ENCODE measurements at regions not wholly inside any gene's neighbourhood (a gene's known extent, or its start where the extent isn't known, plus 50 kb on each side); places are given as distances from the start of the nearest gene placed in this dataset.

DNA sequence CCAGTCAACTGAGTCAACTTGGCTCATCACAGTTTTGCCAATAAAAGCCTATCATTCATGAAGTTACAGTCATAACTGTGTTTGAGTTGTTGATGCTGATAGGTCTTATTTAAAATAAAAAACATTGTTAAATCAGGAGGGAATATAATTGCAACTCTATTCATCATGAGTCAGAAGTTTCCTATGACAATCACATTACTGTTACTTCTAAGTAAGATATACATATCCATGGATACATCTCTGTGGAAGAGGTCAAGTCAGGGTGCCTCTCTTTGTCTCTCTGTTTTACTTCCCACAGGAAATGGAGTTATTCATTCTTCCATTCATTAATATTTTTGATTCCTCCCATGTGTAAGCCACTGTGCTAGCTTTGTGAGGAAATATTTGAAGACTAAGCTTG, 2015.4 kb upstream of the WWC1 start:
- TF ChIP-seq POLR2A (IDR thresholded peaks at IDR 0.05) (no peak), POLR2AphosphoS5 (IDR thresholded peaks at IDR 0.05) (no peak)
- TF ChIP-seq, protein P1, sequence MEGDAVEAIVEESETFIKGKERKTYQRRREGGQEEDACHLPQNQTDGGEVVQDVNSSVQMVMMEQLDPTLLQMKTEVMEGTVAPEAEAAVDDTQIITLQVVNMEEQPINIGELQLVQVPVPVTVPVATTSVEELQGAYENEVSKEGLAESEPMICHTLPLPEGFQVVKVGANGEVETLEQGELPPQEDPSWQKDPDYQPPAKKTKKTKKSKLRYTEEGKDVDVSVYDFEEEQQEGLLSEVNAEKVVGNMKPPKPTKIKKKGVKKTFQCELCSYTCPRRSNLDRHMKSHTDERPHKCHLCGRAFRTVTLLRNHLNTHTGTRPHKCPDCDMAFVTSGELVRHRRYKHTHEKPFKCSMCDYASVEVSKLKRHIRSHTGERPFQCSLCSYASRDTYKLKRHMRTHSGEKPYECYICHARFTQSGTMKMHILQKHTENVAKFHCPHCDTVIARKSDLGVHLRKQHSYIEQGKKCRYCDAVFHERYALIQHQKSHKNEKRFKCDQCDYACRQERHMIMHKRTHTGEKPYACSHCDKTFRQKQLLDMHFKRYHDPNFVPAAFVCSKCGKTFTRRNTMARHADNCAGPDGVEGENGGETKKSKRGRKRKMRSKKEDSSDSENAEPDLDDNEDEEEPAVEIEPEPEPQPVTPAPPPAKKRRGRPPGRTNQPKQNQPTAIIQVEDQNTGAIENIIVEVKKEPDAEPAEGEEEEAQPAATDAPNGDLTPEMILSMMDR (IDR thresholded peaks at IDR 0.05 in 8 of 11, conservative IDR thresholded peaks at IDR 0.05 in 3 of 11) = no peak
